Thoracic aorta (tissue), 2 donors: ENCODE measurements at regions not wholly inside any gene's neighbourhood (a gene's known extent, or its start where the extent isn't known, plus 50 kb on each side); places are given as distances from the start of the nearest gene placed in this dataset.

Source experiments
- ATAC-seq: fragments of 150-250 bp; one replicate; pipeline ENCODE4 v1.8.0; 2017; ENCODE audit warnings: low read depth; ENCODE audit not compliant: insufficient number of reproducible peaks, low FRiP score
- DNase-seq: peaks from one replicate; pipeline ENCODE4 v3.0.0-alpha.2; 2020; ENCODE audit warnings: low spot score
- H3K27ac ChIP-seq, 2 donors: fragments of 200-600 bp; sonication (generic); 1 replicate in 1 of 2; 2 replicates in 1 of 2; pipeline ENCODE4 v1.5.1; 2016; ENCODE audit warnings: mild to moderate bottlenecking in 2 of 2, moderate library complexity in 2 of 2
- H3K27me3 ChIP-seq: fragments of 200-600 bp; sonication (generic); replicated peaks from 2 replicates; pipeline ENCODE4 v1.6.0; 2016; ENCODE audit warnings: mild to moderate bottlenecking; ENCODE audit not compliant: insufficient read depth
- H3K36me3 ChIP-seq: fragments of 200-600 bp; sonication (generic); one replicate; pipeline ENCODE4 v1.5.1; 2016
- H3K4me1 ChIP-seq, 2 donors: fragments of 200-600 bp; sonication (generic); 1 replicate in 1 of 2; 2 replicates in 1 of 2; pipeline versions ENCODE4 v1.5.1 to v1.6.0; 2016; ENCODE audit warnings: low read depth in 2 of 2, mild to moderate bottlenecking in 1 of 2; ENCODE audit not compliant: control insufficient read depth in 1 of 2
- H3K4me3 ChIP-seq: fragments of 200-600 bp; sonication (generic); 2 replicates; pipeline ENCODE4 v1.5.1; 2016; ENCODE audit warnings: mild to moderate bottlenecking
- H3K9me3 ChIP-seq: fragments of 200-600 bp; sonication (generic); 2 replicates; pipeline ENCODE4 v1.5.1; 2016
- CTCF ChIP-seq: fragments of 200-600 bp; sonication (generic); IDR thresholded peaks from one replicate; pipeline ENCODE4 v1.5.1; 2019; ENCODE audit warnings: antibody characterized with exemption

GRCh38 chr3:3689601-3690375 lies 109.4 kb upstream of the LRRN1 start:
- H3K27ac ChIP-seq: no peak overlapping the region
- no peaks in the 10 kb centered on the region for H3K4me1 ChIP-seq
- H3K27me3 ChIP-seq: no peaks in the 10 kb centered on the region
- H3K4me3 ChIP-seq: no peak overlapping the region
- TF ChIP-seq CTCF: no peak
- DNase-seq: no peak
- H3K9me3 ChIP-seq: no peaks in the 10 kb centered on the region
- H3K36me3 ChIP-seq: no peaks in the 10 kb centered on the region
- no peak for ATAC-seq

GRCh38 chr3:3686907-3687648 lies 112.2 kb upstream of the LRRN1 start:
- no peak for TF ChIP-seq CTCF
- no peak overlapping the region for H3K4me3 ChIP-seq
- ATAC-seq (no peak), DNase-seq (no peak)
- H3K9me3 ChIP-seq: no peaks in the 10 kb centered on the region
- H3K27ac ChIP-seq: no peak overlapping the region
- no peaks in the 10 kb centered on the region for H3K36me3 ChIP-seq
- no peaks in the 10 kb centered on the region for H3K4me1 ChIP-seq
- no peaks in the 10 kb centered on the region for H3K27me3 ChIP-seq

GRCh38 chr3:3685721-3686120 lies 113.5 kb upstream of the LRRN1 start:
- H3K27me3 ChIP-seq: no peaks in the 10 kb centered on the region
- H3K9me3 ChIP-seq: no peaks in the 10 kb centered on the region
- no peak overlapping the region for H3K4me3 ChIP-seq
- TF ChIP-seq CTCF: no peak
- H3K4me1 ChIP-seq: no peaks in the 10 kb centered on the region
- DNase-seq (no peak), ATAC-seq (no peak)
- no peak overlapping the region for H3K27ac ChIP-seq
- H3K36me3 ChIP-seq: no peaks in the 10 kb centered on the region

- Histone ChIP-seq H3K9me3 (no peaks in the 10 kb centered on the region), H3K27me3 (no peaks in the 10 kb centered on the region), H3K36me3 (no peaks in the 10 kb centered on the region), H3K4me3 (no peak overlapping the region), H3K4me1 (no peaks in the 10 kb centered on the region), H3K27ac (no peak overlapping the region)
- no peak for DNase-seq
- no peak for ATAC-seq
- no peak for TF ChIP-seq CTCF
Measured at GRCh38 chr3:3683261-3683660, 116.0 kb upstream of the LRRN1 start.

- Histone ChIP-seq H3K4me1 (no peaks in the 10 kb centered on the region), H3K9me3 (no peaks in the 10 kb centered on the region), H3K27me3 (no peaks in the 10 kb centered on the region), H3K36me3 (no peaks in the 10 kb centered on the region), H3K27ac (no peak overlapping the region), H3K4me3 (no peak overlapping the region)
- DNase-seq (no peak), ATAC-seq (no peak)
- TF ChIP-seq CTCF: no peak
Measured at GRCh38 chr3:3675801-3676200, 123.4 kb upstream of the LRRN1 start.
